ENCODE measurements at regions not wholly inside any gene's neighbourhood (a gene's known extent, or its start where the extent isn't known, plus 50 kb on each side); places are given as distances from the start of the nearest gene placed in this dataset.
A peak's percentile ranks its signal among the peaks of the same experiment; 100 is the strongest.

GRCh38 chr22:22410677-22411076, 97.9 kb downstream of the ZNF280B start:
- POLR2A ChIA-PET = interaction anchor here (0.6 to 2.5 kb wide), 4 partner anchors 12 to 529 kb away, joined by 3 to 11 read pairs (median 4); no protein-coding TSS in a partner anchor
- peak overlapping the region; percentile 71 for H3K4me3 Mint-ChIP-seq
- CTCF ChIA-PET = interaction anchor here (1.1 to 3.7 kb wide), 5 partner anchors 9 to 474 kb away, joined by 3 to 20 read pairs (median 3); no protein-coding TSS in a partner anchor
- no peak for DNase-seq
- TF ChIP-seq CTCF (IDR thresholded peaks at IDR 0.05) = no peak
- H3K27me3 Mint-ChIP-seq = no peaks in the 10 kb centered on the region
- ATAC-seq (ENCODE audit: low read depth) = no peak
- H3K9me3 Mint-ChIP-seq = no peaks in the 10 kb centered on the region
- peaks cover 51% of the 10 kb centered on the region for H3K4me1 Mint-ChIP-seq
- no peaks in the 10 kb centered on the region for H3K36me3 Mint-ChIP-seq (ENCODE audit: low read depth)
- intact Hi-C loops (cut with micrococcal nuclease) = loop anchor here (1.0 to 5.0 kb wide), 4 partner anchors 12 to 48 kb away; no protein-coding TSS in a partner anchor
- H3K27ac Mint-ChIP-seq = peak overlapping the region; percentile 74

GRCh38 chr22:22414266-22414665, 94.3 kb downstream of the ZNF280B start:
- no peak for TF ChIP-seq CTCF (IDR thresholded peaks at IDR 0.05)
- intact Hi-C loops (cut with micrococcal nuclease) = loop anchor here (5.0 kb wide), 1 partner anchor 52 kb away; no protein-coding TSS in a partner anchor
- DNase-seq = no peak
- H3K36me3 Mint-ChIP-seq (ENCODE audit: low read depth) = no peaks in the 10 kb centered on the region
- POLR2A ChIA-PET = interaction anchor here (1.1 kb wide), 1 partner anchor 8 kb away, joined by 4 read pairs; no protein-coding TSS in a partner anchor
- no peak for ATAC-seq (ENCODE audit: low read depth)
- H3K9me3 Mint-ChIP-seq = no peaks in the 10 kb centered on the region
- H3K27me3 Mint-ChIP-seq = no peaks in the 10 kb centered on the region
- H3K4me3 Mint-ChIP-seq = no peak overlapping the region
- H3K27ac Mint-ChIP-seq = no peak overlapping the region
- CTCF ChIA-PET = interaction anchor here (1.2 to 2.3 kb wide), 3 partner anchors 8 to 173 kb away, joined by 3 to 13 read pairs (median 3); no protein-coding TSS in a partner anchor
- H3K4me1 Mint-ChIP-seq = peaks cover 35% of the 10 kb centered on the region

- Mint-ChIP-seq H3K9me3 (no peaks in the 10 kb centered on the region), H3K27me3 (no peaks in the 10 kb centered on the region), H3K27ac (no peak overlapping the region), H3K36me3 (ENCODE audit: low read depth) (no peaks in the 10 kb centered on the region), H3K4me3 (no peak overlapping the region), H3K4me1 (peaks cover 43% of the 10 kb centered on the region)
- TF ChIP-seq CTCF (IDR thresholded peaks at IDR 0.05) = no peak
- intact Hi-C loops (cut with micrococcal nuclease) = no loop called here
- POLR2A ChIA-PET = no interaction called here
- no peak for ATAC-seq (ENCODE audit: low read depth)
- DNase-seq = no peak
- CTCF ChIA-PET = interaction anchor here (1.1 kb wide), 1 partner anchor 60 kb away, joined by 3 read pairs; no protein-coding TSS in a partner anchor
Observed at GRCh38 chr22:22417495-22418162, 90.9 kb downstream of the ZNF280B start.

- Mint-ChIP-seq H3K36me3 (ENCODE audit: low read depth) (no peaks in the 10 kb centered on the region), H3K27ac (no peak overlapping the region), H3K9me3 (no peaks in the 10 kb centered on the region), H3K27me3 (no peaks in the 10 kb centered on the region), H3K4me1 (peaks cover 49% of the 10 kb centered on the region), H3K4me3 (no peak overlapping the region)
- ATAC-seq (ENCODE audit: low read depth) (no peak), DNase-seq (no peak)
- intact Hi-C loops (cut with micrococcal nuclease) = no loop called here
- CTCF ChIA-PET = no interaction called here
- no peak for TF ChIP-seq CTCF (IDR thresholded peaks at IDR 0.05)
- POLR2A ChIA-PET = no interaction called here
Observed at GRCh38 chr22:22418163-22418549, 90.4 kb downstream of the ZNF280B start.

- ATAC-seq (ENCODE audit: low read depth) (no peak), DNase-seq (no peak)
- Mint-ChIP-seq H3K27me3 (no peaks in the 10 kb centered on the region), H3K9me3 (no peaks in the 10 kb centered on the region), H3K27ac (no peak overlapping the region), H3K4me3 (no peak overlapping the region), H3K4me1 (peaks cover 55% of the 10 kb centered on the region), H3K36me3 (ENCODE audit: low read depth) (no peaks in the 10 kb centered on the region)
- ChIA-PET CTCF (interaction anchor here (4.8 kb wide), 1 partner anchor 12 kb away, joined by 36 read pairs; no protein-coding TSS in a partner anchor), POLR2A (no interaction called here)
- intact Hi-C loops (cut with micrococcal nuclease) = no loop called here
- TF ChIP-seq CTCF (IDR thresholded peaks at IDR 0.05) = no peak
Observed at GRCh38 chr22:22418957-22419356, 89.6 kb downstream of the ZNF280B start.

Measured in activated B cell treated with CpG ODN at 0.5 μM for 24 hours (primary cell).